Mucosa of gallbladder (tissue), 1 donor: ENCODE measurements at regions not wholly inside any gene's neighbourhood (a gene's known extent, or its start where the extent isn't known, plus 50 kb on each side); places are given as distances from the start of the nearest gene placed in this dataset.

ENCODE experiments used
- DNase-seq: peaks from one replicate; pipeline ENCODE4 v3.0.0-alpha.2; 2020; ENCODE audit warnings: low spot score
- donor health status: DM: no; HTN: no; CAD: no.

DNA sequence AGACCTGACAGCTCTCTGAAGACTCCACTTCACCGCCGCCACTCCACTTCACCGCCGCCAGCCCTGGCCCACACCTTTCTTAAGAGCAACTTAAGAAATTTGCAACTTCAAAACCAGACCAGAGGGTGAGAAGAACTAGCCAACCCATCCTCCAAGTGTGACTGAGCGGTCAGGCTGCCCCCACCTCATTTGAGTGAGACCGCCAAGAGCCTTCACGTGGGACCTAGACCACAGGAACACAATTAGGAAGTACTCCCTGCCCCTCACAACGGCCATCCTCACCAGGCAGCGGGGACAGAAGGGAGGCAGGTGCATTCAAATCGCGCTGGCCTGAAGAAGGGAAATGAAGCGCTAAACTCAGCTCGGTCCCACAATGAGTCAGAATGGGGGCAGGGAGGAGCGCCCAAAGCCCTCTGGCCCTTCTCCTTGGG, 156.8 kb upstream of the BCL6 start:
- no peak for DNase-seq

DNA sequence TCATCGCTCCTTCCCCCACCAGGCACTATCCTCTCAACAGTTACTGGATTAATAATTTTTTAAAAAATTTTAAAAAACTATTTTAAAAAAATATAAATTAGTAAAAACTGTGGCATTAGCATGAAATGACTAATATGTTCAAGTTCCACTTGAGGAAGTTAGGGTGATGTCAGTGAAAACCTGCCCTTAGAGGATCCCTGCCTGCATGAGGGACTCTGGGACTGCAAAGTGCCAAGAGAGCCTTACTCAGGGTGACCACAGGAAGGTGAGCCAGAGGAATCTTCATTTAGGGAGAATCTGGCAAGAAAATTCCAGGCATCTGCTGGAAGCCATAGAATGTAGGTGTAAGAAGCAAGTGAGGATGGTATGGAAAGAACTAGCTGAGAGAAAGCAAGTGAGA, 157.7 kb upstream of the BCL6 start:
- no peak for DNase-seq

DNA sequence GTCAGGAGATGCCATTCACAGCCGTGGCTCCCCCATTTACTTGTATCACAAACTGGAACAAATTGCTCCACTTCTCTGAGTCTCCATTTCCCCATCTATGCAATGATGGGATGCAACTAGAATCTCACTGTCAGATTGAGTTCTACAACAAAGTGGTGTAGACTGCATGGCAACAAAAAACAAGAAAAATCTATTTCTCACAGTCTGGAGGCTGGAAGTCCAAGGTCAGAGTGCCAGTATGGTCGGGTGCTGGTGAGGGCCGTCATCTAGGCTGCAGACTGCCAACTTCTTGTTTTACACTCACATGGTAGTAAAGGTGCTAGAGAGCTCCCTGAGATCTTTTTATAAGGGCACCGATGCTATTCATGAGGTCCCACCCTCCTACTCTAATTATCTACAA, 158.4 kb upstream of the BCL6 start:
- DNase-seq, result no peak

DNA sequence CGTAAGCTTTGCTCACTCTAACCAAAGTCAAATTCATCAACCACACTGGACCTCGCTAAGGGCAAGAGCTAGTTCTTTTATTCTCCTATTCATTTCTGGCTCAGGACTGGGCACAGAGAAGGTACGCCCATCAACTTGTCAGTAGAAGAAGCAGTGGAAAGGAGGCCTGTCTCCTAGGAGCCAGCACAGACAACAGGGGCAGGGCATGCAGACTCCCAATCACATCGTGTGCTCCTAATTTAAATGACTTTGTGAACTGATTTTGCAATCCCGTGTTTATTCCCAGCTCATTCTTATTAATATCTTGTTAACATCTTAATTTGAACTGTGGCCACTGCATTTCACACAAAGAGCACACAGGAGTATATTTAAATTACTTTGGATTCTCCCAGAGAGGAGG, 161.1 kb upstream of the BCL6 start:
- DNase-seq, result no peak

DNA sequence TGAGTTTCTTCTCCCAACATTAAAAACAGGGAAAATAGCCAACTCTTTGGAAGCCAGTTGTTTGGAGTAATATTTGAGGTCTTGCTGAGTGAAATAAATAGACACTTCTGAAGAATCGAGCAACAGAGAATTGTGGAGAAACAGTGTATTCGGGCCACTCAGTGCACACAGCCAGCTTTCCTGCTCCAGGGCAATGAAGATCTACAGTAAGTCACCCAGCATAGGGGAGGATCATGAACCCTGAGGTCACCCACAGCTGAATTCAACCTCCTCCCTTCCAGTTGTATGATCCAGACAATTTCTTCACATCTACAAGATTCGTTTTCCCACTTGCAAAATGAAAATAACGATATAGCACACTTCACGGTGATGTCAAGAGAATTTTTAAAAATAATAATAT, 161.7 kb upstream of the BCL6 start:
- no peak for DNase-seq

DNA sequence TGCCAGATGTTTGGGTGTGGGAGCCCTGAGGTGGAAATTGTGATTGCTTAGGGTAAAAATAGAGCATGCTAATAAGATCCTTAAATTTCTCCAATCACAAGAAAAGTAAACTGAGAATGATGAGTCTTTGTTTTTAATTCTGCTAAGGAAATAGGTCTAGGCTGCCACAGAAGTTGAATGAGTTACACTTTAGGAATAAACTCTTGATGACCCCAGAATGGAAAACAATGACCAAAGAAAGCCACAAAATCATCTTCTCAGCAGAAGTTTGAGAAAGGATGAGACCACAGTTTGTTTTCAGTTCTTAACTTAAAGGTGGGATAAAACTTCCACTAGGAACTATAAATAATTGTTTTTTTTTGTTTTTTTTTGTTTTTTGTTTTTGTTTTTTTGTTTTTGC, 164.6 kb upstream of the BCL6 start:
- DNase-seq, result no peak

DNA sequence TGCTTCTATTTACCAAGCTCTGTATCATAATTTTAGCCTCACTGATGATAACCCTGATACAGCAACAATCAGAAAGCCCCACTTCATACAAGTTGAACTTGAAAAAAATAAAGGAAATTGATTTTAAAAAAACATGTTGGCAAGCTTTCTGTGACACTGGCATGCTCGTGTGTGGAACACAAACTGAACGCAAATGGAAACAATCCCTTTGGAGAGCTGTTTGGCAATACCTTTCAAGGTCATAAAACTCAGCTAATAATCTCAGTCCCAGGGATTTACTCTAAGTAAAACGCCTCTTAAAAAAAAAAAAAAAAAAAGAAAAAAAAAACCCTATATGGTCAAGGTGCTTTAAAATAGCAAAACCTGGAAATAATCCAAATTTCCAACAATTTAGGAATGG, 166.7 kb upstream of the BCL6 start:
- DNase-seq, result no peak

DNA sequence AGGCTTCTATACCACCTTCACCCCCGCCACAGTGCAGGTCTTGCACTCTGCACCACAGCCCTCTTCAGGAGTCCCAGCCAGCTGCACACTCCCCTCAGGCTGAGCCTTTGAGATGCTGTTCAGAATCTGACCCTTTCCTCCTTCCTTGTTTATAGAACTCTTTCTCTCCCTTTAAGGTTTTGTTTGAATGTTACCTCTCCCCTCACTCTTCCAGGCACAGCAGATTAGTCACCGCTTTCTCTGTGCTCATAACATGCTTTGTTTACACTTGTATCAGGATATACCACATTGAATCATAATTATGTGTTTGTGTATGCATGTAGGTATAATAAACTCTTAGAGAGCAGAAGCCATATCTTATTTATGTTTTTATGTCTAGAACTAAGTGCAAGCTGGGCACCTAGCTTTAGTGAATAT, 168.4 kb upstream of the BCL6 start:
- DNase-seq, result no peak

DNA sequence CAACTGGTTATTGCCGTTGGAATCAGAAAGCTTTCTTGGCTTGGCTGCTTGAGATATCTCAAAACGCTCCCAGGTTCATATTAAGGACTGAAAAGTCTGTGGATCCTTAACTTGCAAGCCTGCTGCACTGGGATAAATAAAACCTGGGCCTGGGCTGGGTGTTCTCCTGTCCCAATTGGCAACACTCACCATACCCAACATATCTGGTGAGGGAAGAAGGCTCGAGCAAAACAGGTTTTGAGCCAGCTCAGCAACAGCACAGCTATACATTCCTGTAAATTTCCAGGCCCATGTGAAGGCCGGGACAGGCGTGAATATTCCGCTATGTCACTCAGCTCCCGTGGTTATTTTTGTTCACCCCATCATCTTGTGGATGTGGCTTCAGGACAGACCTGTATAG, 169.0 kb upstream of the BCL6 start:
- DNase-seq, result no peak

DNA sequence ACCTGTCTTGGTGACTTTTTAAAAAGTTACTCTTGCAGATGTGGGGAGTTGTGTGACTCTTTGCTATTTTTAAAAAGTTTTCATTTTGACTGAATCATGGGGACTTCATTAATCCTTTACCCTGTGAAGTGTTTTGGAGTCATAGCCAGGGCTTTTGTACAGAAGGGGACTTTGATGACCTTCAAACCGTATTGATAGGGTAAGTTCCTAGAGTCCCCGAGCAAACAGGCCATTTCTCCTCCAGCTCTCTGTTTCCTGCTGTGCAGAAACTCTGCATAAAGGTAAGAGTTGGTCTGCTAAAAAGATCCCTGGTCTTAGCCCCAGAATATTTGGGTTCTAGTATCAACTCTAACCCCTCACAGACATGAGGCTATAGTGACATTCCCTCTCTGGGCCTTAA, 170.8 kb upstream of the BCL6 start:
- DNase-seq, result no peak

DNA sequence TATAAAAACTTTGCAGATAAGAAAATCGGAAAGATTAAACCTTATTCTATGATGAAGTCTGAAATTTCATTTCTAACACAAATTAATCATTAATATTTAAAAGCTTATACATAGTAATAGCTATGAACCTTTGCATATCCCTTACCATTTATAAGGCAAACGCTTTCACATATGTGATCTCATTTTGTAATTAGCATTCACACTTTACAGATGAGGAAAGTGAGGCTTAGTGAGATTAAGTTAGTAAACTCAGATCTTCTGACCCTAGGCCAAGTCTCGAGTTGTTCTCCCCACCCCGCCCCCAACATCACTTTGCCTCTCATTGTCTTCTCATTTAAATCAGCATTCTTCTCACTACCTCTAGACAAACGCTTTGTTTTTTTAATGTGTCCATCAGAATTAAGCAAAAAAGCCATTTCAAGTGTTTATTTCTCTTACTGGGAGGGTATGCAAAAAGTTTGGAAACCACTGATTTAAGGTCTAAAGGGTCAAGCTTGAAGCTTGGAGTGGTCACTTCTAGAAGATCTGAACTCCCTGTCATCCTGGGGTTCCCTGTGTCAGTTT, 172.9 kb upstream of the BCL6 start:
- no peak for DNase-seq

DNA sequence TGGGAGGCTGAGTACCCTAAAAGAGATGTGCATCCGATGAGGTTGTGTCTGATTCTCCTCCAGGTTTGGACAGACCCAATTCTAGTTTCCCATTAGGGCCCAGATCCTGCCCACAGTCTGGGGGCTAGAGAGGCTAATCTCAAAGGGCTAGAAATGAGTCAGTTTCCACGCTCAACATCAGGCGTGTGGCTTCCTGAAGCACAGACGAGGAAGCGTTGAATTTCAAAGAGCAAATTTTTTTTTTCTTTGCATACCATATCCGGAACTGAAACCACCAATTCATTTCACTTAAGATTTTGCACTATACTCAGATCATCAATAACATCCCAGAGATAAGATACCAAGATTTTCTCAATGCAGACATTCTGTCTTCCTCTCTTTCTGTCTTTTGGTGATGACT, 173.8 kb upstream of the BCL6 start:
- no peak for DNase-seq

DNA sequence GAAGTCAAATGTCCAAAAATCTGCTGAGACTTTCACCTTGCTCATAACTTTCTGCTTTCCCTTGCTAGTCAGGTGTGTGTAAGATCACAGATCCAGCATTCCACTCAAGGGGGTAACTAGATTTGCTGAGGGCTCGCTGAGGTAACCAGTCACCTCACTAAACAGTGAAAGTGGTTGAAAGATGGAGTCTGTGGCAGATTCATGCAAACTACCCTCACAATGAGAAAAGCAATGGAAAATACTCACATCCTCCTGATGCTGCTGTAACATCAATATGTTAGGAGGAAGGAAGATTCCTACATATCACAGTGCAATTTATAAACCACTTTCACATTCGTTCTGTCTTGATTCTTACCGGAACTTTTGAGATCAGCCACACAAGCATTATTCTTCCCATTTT, 174.3 kb upstream of the BCL6 start:
- DNase-seq, result no peak

DNA sequence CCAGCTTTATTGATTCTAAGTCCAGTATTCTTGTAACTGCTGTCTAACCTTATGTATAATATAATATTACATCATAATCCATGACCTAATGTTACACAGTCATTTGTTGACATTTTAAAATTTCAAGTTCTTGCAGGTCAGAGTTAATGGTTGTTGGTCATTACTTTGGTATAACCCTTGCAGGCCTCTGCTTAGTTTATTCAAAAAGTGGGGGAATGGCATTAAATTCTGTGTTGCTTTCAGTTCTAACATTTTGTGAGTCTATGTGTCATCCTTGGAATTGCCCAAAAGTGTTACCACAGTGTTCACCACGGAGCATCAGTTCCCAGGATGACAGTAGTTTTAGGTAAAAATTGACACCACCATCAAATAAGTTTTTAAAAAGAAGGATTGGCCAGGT, 174.8 kb upstream of the BCL6 start:
- DNase-seq, result no peak

DNA sequence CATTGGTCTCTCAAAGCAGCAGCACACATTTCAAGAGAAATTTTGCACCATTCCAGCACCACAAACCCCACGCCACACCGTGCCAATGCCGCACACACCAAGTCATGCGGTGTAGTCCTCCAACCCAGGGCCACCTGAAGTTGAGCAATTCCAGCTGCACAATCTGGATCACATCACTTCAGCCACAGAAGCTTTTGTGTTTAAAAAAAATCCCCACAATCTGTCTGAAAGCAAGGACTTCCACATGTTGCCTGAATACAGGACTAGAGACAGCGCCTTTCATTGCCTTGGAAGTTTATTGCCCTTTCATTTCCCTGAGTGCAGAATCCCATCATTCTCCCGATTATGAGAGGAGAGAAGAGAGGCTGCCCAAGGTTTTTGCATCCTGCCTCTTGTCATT, 175.6 kb upstream of the BCL6 start:
- peak; percentile 22 for DNase-seq

DNA sequence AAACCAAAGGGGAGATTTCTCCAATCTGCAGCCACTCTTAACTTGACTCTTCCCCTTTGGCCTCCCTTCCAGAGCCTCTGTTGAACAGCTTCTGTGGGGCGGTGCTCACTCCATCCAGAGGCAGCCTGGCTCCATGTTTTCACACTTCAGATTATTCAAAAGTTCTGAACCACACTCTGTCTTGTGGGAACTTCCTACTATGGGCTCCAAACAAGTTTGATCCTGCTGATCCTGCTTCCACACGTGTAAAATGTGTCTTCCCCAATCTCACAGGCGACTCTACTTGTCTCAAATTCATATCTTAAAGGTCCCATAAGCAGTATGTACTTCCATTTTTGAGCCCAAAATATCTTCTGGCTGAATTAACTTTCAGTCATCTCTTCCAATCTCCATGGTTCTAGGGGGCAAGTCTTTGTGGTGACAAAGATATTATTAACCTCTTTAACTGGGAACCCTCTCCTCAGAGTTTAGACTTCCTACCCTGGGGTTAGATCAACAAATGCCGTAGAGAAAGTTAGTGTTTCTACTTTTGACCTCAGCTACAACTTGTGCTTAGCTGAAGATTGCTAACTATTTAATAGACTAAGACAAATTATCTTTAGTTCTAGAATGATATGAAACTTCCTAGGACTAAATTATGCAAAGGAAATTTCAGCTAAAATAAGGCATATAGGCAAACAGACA, 176.3 kb upstream of the BCL6 start:
- no peak for DNase-seq

DNA sequence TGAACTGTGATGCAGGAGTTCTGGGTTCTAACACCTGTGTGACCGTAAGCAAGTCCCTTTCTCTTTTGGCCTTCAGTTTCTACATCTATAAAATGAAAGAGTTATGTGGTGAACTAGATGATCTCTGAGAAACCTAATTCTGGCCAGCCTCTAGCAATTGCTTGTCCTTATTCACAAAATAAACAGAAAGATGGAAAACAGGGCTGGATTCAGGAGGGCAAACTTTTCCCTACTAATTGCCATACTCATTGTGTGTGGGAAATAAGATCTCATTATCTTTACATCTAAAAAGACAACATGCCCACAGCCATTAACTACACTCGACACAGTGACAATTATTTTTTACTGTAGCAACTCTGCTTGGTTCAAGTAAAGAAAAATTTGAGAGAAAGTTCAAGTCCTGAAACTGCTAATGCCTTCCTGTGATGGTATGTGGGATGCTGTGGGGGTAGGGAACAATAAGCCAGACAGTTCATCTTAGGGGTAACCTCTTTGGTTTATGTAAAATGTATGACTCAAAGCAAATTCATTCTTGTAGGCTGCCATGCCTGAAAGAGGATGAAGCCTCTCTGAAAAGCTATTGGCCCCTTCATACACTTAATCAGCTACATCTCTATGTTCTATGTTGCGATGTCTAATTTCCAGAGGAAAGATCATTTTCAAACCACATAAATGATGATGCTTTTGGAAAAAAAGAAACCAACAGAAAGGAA, 177.6 kb upstream of the BCL6 start:
- no peak for DNase-seq

DNA sequence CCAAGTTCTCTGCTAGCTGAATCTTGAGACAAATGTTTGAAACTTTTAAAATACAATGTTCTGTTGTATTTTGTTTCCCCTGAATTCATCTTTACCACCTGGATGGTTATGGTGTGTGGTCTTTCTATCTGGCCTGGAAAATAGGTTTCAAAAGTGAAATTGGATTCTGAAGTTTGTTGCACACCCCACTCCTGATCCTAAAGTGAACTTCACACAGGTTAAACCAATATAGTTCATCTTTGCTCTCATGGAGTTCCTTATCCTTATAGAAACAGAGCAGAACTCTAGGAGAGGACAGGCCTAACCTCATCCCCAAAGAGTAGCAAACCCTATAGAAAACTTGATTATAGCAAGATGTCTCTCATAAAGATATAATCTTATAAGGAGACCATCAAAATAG, 179.4 kb upstream of the BCL6 start:
- no peak for DNase-seq

DNA sequence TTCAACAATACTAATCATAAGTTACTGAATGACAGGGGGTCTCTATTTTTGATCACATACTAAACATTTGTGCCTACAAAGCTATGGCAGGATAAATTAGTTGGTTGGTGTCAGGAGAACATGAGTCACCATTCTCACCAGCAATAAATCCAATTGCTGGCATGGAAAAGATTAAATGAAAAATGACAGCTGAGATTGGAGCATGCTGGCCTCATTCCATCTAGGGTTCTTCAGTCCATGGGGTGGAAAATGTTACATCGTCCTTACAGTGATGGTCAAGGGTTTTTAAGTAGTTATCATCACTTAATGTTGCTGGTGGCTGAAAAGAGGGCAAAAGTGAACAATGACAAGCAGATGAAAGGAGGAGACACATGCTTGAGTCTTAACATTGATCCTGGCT, 180.1 kb upstream of the BCL6 start:
- DNase-seq, result no peak

DNA sequence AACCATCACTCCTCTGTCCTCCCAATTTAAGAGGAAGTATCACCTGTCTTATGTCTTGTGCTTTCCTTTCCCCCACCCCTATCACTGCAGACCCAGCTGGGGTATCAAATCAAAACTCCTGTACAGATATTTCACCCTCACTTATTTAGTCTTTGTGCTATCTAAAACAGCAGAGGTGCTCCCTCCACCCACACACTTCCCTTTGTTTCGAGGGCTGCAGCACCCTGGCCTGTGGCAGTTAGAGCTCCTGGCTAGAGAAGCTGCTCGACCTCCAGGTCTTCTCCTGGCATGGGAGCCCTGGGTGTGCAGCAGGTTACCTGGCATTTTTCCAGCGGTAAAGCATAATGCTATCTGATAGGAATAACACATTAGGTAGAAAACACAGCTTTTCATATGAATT, 181.4 kb upstream of the BCL6 start:
- no peak for DNase-seq

DNA sequence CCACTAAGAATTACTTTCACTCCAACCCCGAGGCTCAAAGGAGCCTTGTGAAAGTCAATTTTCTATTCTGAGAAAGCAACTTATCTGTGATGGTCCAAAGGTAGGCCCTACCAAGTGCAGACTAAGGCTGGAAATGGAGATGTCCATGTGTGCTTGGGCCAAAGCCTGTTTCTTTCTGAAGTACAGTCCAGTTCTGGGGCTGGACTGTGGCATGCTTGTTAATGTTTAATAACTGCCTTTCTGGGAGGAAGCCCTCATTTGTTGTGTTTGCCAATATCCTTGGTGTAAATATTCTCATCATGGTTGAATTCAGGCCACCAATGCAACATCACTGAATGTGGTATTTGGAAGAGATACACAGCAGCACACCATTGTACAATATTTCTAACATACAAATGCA, 182.3 kb upstream of the BCL6 start:
- no peak for DNase-seq

DNA sequence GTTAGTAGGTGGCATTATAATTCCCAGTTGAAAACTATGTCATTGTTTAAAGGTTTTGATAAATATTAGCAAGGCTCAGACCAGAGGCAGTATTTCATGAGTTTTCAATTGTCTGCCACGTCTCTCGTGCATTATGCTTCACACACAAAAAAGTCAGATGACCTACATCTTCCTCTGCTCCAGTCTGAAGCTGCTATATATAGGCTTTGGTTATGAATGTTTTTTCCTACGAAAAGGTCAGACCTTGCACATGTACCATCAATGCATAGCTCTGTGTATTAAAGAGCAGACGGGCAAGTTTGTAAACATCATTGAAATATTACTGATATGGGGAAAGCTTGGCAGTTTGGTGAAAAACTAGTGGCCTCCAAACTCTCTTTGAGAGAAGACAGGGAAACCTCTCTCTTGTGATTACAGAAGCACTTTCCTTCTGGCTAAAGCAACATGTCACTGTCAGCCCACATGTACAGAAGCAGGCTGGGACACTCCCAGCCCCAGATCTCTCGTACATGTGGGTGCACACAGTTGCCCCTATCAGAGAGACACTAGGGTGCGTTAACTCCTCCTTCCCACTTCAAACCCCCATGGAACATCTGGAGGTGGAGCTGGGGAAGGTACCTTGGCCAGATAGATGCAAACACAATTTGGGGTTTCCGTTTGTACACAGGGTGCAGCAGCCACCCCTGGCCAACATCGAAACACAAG, 184.0 kb upstream of the BCL6 start:
- DNase-seq, result no peak

DNA sequence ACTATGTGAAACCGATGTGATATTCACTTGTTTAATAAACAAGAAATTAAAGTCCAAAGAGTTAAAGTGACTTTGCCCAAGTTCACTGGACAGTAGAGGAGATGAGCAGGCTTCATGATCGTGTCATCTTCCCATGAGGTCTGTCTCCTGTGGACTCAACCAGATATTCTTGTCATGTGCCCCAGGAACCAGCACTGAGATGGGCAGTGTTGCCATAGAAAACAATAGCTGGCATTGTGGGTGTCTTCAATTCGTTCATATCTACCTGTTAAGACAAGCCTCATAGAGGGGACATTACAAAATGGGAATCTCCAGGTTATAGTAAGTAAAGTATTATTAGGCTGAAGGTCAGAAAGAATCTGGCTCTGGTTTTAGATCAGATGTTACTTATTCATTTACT, 184.8 kb upstream of the BCL6 start:
- DNase-seq, result no peak
